Neural cell (in vitro differentiated cells): ENCODE measurements at regions not wholly inside any gene's neighbourhood (a gene's known extent, or its start where the extent isn't known, plus 50 kb on each side); places are given as distances from the start of the nearest gene placed in this dataset.

Experiments used
- H2AFZ ChIP-seq: fragments of 200-600, 300-800 bp; sonication (generic), shearing (Covaris generic); 2 replicates; pipeline ENCODE4 v1.6.0; 2014; ENCODE audit warnings: low read depth, mild to moderate bottlenecking, antibody characterized with exemption, low read length, moderate library complexity
- H3F3A ChIP-seq: fragments of 200-600 bp; shearing (Covaris generic); 2 replicates; pipeline ENCODE4 v1.6.1; 2016; ENCODE audit warnings: mild to moderate bottlenecking, moderate library complexity, mixed read lengths, antibody characterized with exemption, low read length; ENCODE audit not compliant: insufficient read depth, poor library complexity, severe bottlenecking
- H3K27ac ChIP-seq: fragments of 200-600, 300-800 bp; sonication (generic), shearing (Covaris generic); 2 replicates; pipeline ENCODE4 v1.5.1; 2014; ENCODE audit warnings: mild to moderate bottlenecking, low read length, moderate library complexity
- H3K27me3 ChIP-seq: fragments of 300-800, 200-600 bp; sonication (generic), shearing (Covaris generic); 2 replicates; pipeline ENCODE4 v1.6.0; 2014; ENCODE audit warnings: mild to moderate bottlenecking, low read depth, low read length, moderate library complexity; ENCODE audit not compliant: insufficient read depth
- H3K36me3 ChIP-seq: fragments of 300-800, 200-600 bp; sonication (generic), shearing (Covaris generic); 2 replicates; pipeline ENCODE4 v1.5.1; 2014; ENCODE audit warnings: mild to moderate bottlenecking, antibody characterized with exemption, low read length, moderate library complexity; ENCODE audit not compliant: insufficient read depth
- H3K4me2 ChIP-seq: fragments of 300-800, 200-600 bp; sonication (generic), shearing (Covaris generic); 2 replicates; pipeline ENCODE4 v1.6.0; 2014; ENCODE audit warnings: mild to moderate bottlenecking, low read length
- H3K4me3 ChIP-seq: fragments of 300-800, 200-600 bp; sonication (generic), shearing (Covaris generic); 2 replicates; pipeline ENCODE4 v1.5.1; 2014; ENCODE audit warnings: mild to moderate bottlenecking, low read length, moderate library complexity
- H3K79me2 ChIP-seq: fragments of 200-600 bp; shearing (Covaris generic); replicated peaks from 2 replicates; pipeline ENCODE4 v1.6.0; 2014; ENCODE audit warnings: mild to moderate bottlenecking, low read length, moderate library complexity; ENCODE audit not compliant: insufficient read depth
- H3K9ac ChIP-seq: fragments of 300-800, 200-600 bp; sonication (generic), shearing (Covaris generic); 2 replicates; pipeline ENCODE4 v1.6.1; 2016; ENCODE audit warnings: mild to moderate bottlenecking, low read length, mixed read lengths
- H3K9me2 ChIP-seq: fragments of 200-600 bp; shearing (Covaris generic); 2 replicates; pipeline ENCODE4 v1.6.1; 2016; ENCODE audit warnings: mild to moderate bottlenecking, low read length, mixed read lengths; ENCODE audit not compliant: insufficient read depth
- H3K9me3 ChIP-seq: fragments of 200-600, 300-800 bp; sonication (generic), shearing (Covaris generic); 2 replicates; pipeline ENCODE4 v1.6.1; 2016; ENCODE audit warnings: mild to moderate bottlenecking, mixed run types, low read length, moderate library complexity, mixed read lengths
- H4K20me1 ChIP-seq: fragments of 200-600 bp; shearing (Covaris generic); 2 replicates; pipeline ENCODE4 v1.6.1; 2016; ENCODE audit warnings: mild to moderate bottlenecking, mixed run types; ENCODE audit not compliant: insufficient read depth
- CTCF ChIP-seq: fragments of 450-650 bp; IDR thresholded peaks from 2 replicates; pipeline ENCODE4 v1.5.1; 2014; ENCODE audit warnings: antibody characterized with exemption, mild to moderate bottlenecking, moderate library complexity; ENCODE audit not compliant: poor library complexity, severe bottlenecking
- EP300 ChIP-seq: fragments of 450-650 bp; conservative IDR thresholded peaks from 2 replicates; pipeline ENCODE4 v1.6.1; 2014; ENCODE audit warnings: antibody characterized with exemption, mild to moderate bottlenecking, moderate library complexity; ENCODE audit not compliant: poor library complexity, severe bottlenecking
- EZH2 ChIP-seq: fragments of 200-600, 300-800 bp; shearing (Covaris generic), sonication (generic); IDR thresholded peaks from 2 replicates; pipeline ENCODE4 v1.6.1; 2014; ENCODE audit warnings: antibody characterized with exemption, low read length, borderline replicate concordance, mild to moderate bottlenecking; ENCODE audit not compliant: insufficient read depth, poor library complexity, severe bottlenecking
- MXI1 ChIP-seq: fragments of 450-650 bp; conservative IDR thresholded peaks from 2 replicates; pipeline ENCODE4 v1.6.1; 2014; ENCODE audit warnings: antibody characterized with exemption, mild to moderate bottlenecking; ENCODE audit not compliant: poor library complexity, severe bottlenecking
- POLR2AphosphoS5 ChIP-seq: IDR thresholded peaks from 2 replicates; pipeline ENCODE4 v1.6.1; 2012
- RAD21 ChIP-seq: fragments of 450-650 bp; conservative IDR thresholded peaks from 2 replicates; pipeline ENCODE4 v1.6.1; 2014; ENCODE audit warnings: antibody characterized with exemption, mild to moderate bottlenecking, moderate library complexity
- REST ChIP-seq: IDR thresholded peaks from 2 replicates; pipeline ENCODE4 v1.6.1; 2012; ENCODE audit warnings: borderline replicate concordance
- SMC3 ChIP-seq: fragments of 450-650 bp; conservative IDR thresholded peaks from 2 replicates; pipeline ENCODE4 v1.6.1; 2014; ENCODE audit warnings: antibody characterized with exemption, mild to moderate bottlenecking, moderate library complexity; ENCODE audit not compliant: poor library complexity
- TAF1 ChIP-seq: IDR thresholded peaks from 2 replicates; pipeline ENCODE4 v1.6.1; 2012; ENCODE audit warnings: low read depth

GRCh38 chr18:1530650-1531049 is 626.0 kb downstream of the ADCYAP1 start:
- Histone ChIP-seq H3K27me3 (no peaks in the 10 kb centered on the region), H3K9ac (no peak overlapping the region), H4K20me1 (no peaks in the 10 kb centered on the region), H2AFZ (no peak overlapping the region), H3K36me3 (no peaks in the 10 kb centered on the region), H3F3A (no peaks in the 10 kb centered on the region), H3K4me2 (no peak overlapping the region), H3K27ac (no peak overlapping the region), H3K79me2 (no peaks in the 10 kb centered on the region), H3K9me3 (no peaks in the 10 kb centered on the region), H3K4me3 (no peak overlapping the region), H3K9me2 (no peaks in the 10 kb centered on the region)
- TF ChIP-seq REST, result no peak
- TF ChIP-seq RAD21, result no peak
- no peak for TF ChIP-seq POLR2AphosphoS5
- TF ChIP-seq MXI1, result no peak
- TF ChIP-seq EZH2, result no peak
- no peak for TF ChIP-seq CTCF
- no peak for TF ChIP-seq TAF1
- no peak for TF ChIP-seq EP300
- TF ChIP-seq SMC3, result no peak

GRCh38 chr18:1539276-1539675 is 634.6 kb downstream of the ADCYAP1 start:
- TF ChIP-seq EZH2 (no peak), MXI1 (no peak), RAD21 (no peak), SMC3 (no peak), EP300 (no peak), TAF1 (no peak), REST (no peak), CTCF (no peak), POLR2AphosphoS5 (no peak)
- Histone ChIP-seq H3K9me3 (no peaks in the 10 kb centered on the region), H3K79me2 (no peaks in the 10 kb centered on the region), H3K4me3 (no peak overlapping the region), H3K9me2 (no peaks in the 10 kb centered on the region), H3K27me3 (no peaks in the 10 kb centered on the region), H4K20me1 (no peaks in the 10 kb centered on the region), H3K4me2 (no peak overlapping the region), H3K27ac (no peak overlapping the region), H3K9ac (no peak overlapping the region), H3K36me3 (no peaks in the 10 kb centered on the region), H2AFZ (no peak overlapping the region), H3F3A (no peaks in the 10 kb centered on the region)
